ENCODE measurements at regions not wholly inside any gene's neighbourhood (a gene's known extent, or its start where the extent isn't known, plus 50 kb on each side); places are given as distances from the start of the nearest gene placed in this dataset.

DNA sequence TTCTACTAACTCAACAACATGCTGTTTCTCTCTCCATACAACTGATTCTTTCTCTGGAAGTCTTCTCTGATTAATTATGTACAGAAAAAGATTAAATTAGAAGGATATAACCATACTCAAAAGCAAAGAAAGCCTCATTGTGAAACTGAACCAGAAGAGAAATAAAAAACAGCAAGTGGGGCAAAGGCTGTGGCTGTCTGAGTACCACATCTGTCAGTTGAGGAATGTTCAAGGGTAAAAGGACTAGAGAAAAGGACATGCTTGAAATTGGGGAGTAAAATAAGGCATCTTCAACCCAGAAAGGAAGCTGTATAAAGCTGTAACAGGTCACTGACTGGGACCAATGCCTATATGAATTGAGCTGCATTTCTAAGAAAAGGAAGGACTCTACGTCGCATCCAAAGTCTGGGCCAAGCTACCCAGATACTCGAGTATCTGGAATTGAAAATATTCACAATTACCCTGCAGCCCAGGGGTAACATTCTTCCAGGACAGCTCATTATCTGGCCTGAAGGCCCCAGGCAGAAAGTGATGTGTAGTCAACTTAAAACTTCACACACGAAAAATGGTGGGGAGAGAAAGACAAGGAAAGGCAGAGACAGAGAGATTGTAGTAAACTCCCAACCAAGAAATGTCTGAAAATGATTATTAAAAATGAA lies 356.0 kb upstream of the GALNT5 start:
- Histone ChIP-seq H3K4me3 (no peak overlapping the region), H3K36me3 (no peaks in the 10 kb centered on the region), H3K27me3 (0 out of 2 replicates have a peak, but pooled peaks cover 4% of the 10 kb centered on the region), H3K4me1 (peaks cover 3% of the 10 kb centered on the region), H3K27ac (no peak overlapping the region), H3K4me2 (no peak overlapping the region), H3K9me3 (0 out of 2 replicates have a peak, but pooled peaks cover 5% of the 10 kb centered on the region), H3K9ac (no peak overlapping the region), H4K20me1 (no peaks in the 10 kb centered on the region)
- TF ChIP-seq Cebpa-rat (IDR thresholded peaks at IDR 0.05), result no peak

GRCh38 chr2:156903335-156903734 lies 354.2 kb upstream of the GALNT5 start:
- Histone ChIP-seq H3K9ac (no peak overlapping the region), H3K4me1 (no peaks in the 10 kb centered on the region), H3K4me2 (no peak overlapping the region), H4K20me1 (no peaks in the 10 kb centered on the region), H3K27ac (no peak overlapping the region), H3K36me3 (no peaks in the 10 kb centered on the region), H3K9me3 (0 out of 2 replicates have a peak, but pooled peaks cover 2% of the 10 kb centered on the region), H3K27me3 (no peaks in the 10 kb centered on the region), H3K4me3 (no peak overlapping the region)
- TF ChIP-seq Cebpa-rat (IDR thresholded peaks at IDR 0.05), result no peak

- Histone ChIP-seq H3K9me3 (no peaks in the 10 kb centered on the region), H3K27ac (no peak overlapping the region), H3K36me3 (no peaks in the 10 kb centered on the region), H3K9ac (no peak overlapping the region), H3K4me1 (no peaks in the 10 kb centered on the region), H4K20me1 (no peaks in the 10 kb centered on the region), H3K27me3 (no peaks in the 10 kb centered on the region), H3K4me3 (no peak overlapping the region), H3K4me2 (no peak overlapping the region)
- no peak for TF ChIP-seq Cebpa-rat (IDR thresholded peaks at IDR 0.05)
Observed at GRCh38 chr2:156907806-156908205, 349.7 kb upstream of the GALNT5 start.

DNA sequence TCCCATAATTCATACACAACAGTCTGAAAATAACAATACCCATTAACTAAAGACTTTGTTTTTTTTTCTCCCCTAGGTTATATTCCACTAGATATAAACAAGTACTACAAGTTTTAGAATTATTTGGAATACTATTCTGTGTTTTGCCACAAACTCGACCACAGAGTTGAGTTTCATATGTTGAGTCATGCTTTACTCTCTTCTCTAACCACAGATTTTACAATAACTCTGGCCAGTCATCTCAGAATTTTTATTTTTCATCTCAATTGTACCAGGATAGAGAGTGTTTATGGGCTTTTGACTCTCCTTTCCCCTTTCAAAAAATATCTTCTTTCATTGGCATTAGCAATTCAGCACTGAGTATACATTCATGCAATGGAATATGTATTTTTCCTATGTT lies 348.7 kb upstream of the GALNT5 start:
- Histone ChIP-seq H3K9ac (no peak overlapping the region), H3K4me2 (no peak overlapping the region), H3K27me3 (no peaks in the 10 kb centered on the region), H3K36me3 (no peaks in the 10 kb centered on the region), H3K4me1 (no peaks in the 10 kb centered on the region), H3K4me3 (no peak overlapping the region), H4K20me1 (no peaks in the 10 kb centered on the region), H3K9me3 (no peaks in the 10 kb centered on the region), H3K27ac (no peak overlapping the region)
- no peak for TF ChIP-seq Cebpa-rat (IDR thresholded peaks at IDR 0.05)

- no peak for TF ChIP-seq Cebpa-rat (IDR thresholded peaks at IDR 0.05)
- H4K20me1 ChIP-seq, result no peaks in the 10 kb centered on the region
- no peaks in the 10 kb centered on the region for H3K27me3 ChIP-seq
- no peak overlapping the region for H3K9ac ChIP-seq
- no peak overlapping the region for H3K4me3 ChIP-seq
- no peaks in the 10 kb centered on the region for H3K36me3 ChIP-seq
- H3K27ac ChIP-seq, result no peak overlapping the region
- no peak overlapping the region for H3K4me2 ChIP-seq
- H3K9me3 ChIP-seq, result no peaks in the 10 kb centered on the region
- H3K4me1 ChIP-seq, result no peaks in the 10 kb centered on the region
Observed at GRCh38 chr2:156909983-156910382, 347.5 kb upstream of the GALNT5 start.

DNA sequence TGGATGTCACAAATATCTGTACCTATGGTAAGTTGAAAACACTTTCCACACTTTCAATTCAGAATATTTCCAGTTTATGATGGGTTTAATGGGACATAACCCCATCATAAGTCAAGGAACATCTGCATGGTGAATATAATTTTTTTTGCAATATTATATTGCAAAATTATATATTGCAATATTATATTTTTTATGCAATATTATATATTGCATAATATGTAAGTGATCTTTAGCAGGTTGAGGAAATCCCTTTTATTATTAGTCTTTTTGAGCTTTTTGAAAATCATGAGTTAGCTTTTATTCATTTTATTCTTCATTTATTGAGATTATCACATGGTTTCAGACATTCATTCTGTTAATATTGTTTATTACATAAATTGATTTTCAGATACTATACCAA lies 342.2 kb upstream of the GALNT5 start:
- no peaks in the 10 kb centered on the region for H3K27me3 ChIP-seq
- no peak overlapping the region for H3K4me2 ChIP-seq
- no peak overlapping the region for H3K27ac ChIP-seq
- no peaks in the 10 kb centered on the region; the same call in 1 of the 2 replicates for H3K9me3 ChIP-seq
- no peak overlapping the region for H3K4me3 ChIP-seq
- no peaks in the 10 kb centered on the region for H3K4me1 ChIP-seq
- H3K36me3 ChIP-seq, result no peaks in the 10 kb centered on the region
- no peak for TF ChIP-seq Cebpa-rat (IDR thresholded peaks at IDR 0.05)
- H3K9ac ChIP-seq, result no peak overlapping the region
- H4K20me1 ChIP-seq, result no peaks in the 10 kb centered on the region

DNA sequence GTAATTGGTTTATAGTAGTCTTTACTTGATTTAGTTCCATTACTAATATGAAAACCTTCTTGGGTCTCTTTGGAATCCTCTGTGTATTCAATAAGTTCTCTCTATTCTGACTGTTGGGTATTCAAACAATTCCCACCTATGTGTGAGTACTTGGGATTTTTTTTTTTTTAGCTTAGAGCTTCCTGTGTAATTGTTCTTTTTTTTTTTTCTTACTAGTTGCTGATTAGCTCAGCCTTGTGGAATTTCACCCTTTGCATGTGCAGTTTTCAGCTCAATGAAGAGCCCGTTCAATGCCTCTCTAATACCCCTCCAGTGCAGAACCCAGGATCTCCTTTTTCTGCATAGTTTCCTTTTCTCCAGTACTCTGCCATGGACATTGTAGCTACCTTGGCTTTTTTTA lies 339.1 kb upstream of the GALNT5 start:
- no peaks in the 10 kb centered on the region for H3K36me3 ChIP-seq
- no peak overlapping the region for H3K4me2 ChIP-seq
- no peak overlapping the region for H3K27ac ChIP-seq
- H3K4me3 ChIP-seq, result no peak overlapping the region
- no peak for TF ChIP-seq Cebpa-rat (IDR thresholded peaks at IDR 0.05)
- H3K9me3 ChIP-seq, result peaks cover 11% of the 10 kb centered on the region
- no peaks in the 10 kb centered on the region for H3K4me1 ChIP-seq
- H3K27me3 ChIP-seq, result no peaks in the 10 kb centered on the region
- H4K20me1 ChIP-seq, result no peaks in the 10 kb centered on the region
- H3K9ac ChIP-seq, result no peak overlapping the region

DNA sequence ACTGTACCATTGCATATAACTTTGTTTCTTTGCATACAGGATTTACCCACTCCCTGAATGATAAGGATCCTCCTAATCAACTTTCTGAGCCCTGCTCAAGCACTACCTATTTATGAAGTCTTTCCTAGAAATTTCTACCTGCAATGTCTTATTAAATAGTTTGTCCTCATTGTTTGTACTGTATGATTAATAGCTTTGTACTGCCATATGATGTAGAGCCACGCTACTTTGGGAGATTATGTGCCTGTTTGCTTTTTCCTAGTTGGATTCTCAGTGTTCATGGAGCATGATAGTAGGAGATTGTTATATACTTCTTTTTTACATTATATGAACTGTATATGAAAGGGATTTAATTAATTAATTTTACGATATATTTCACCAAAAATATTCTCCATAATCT lies 327.1 kb upstream of the GALNT5 start:
- Histone ChIP-seq H3K4me1 (no peaks in the 10 kb centered on the region), H3K36me3 (no peaks in the 10 kb centered on the region), H3K9me3 (peaks cover 16% of the 10 kb centered on the region), H3K4me2 (no peak overlapping the region), H3K4me3 (no peak overlapping the region), H3K27ac (no peak overlapping the region), H3K9ac (no peak overlapping the region), H3K27me3 (no peaks in the 10 kb centered on the region), H4K20me1 (no peaks in the 10 kb centered on the region)
- TF ChIP-seq Cebpa-rat (IDR thresholded peaks at IDR 0.05), result no peak

- H3K9me3 ChIP-seq, result no peaks in the 10 kb centered on the region
- H3K27me3 ChIP-seq, result no peaks in the 10 kb centered on the region
- H3K4me1 ChIP-seq, result no peaks in the 10 kb centered on the region
- no peak overlapping the region for H3K4me3 ChIP-seq
- no peak overlapping the region for H3K27ac ChIP-seq
- TF ChIP-seq Cebpa-rat (IDR thresholded peaks at IDR 0.05), result no peak
- H4K20me1 ChIP-seq, result no peaks in the 10 kb centered on the region
- no peaks in the 10 kb centered on the region for H3K36me3 ChIP-seq
- no peak overlapping the region for H3K9ac ChIP-seq
- H3K4me2 ChIP-seq, result no peak overlapping the region
Observed at GRCh38 chr2:156933645-156934225, 323.8 kb upstream of the GALNT5 start.

- H4K20me1 ChIP-seq, result no peaks in the 10 kb centered on the region
- no peak overlapping the region for H3K4me3 ChIP-seq
- H3K9me3 ChIP-seq, result no peaks in the 10 kb centered on the region
- H3K9ac ChIP-seq, result no peak overlapping the region
- H3K4me2 ChIP-seq, result no peak overlapping the region
- no peak for TF ChIP-seq Cebpa-rat (IDR thresholded peaks at IDR 0.05)
- no peaks in the 10 kb centered on the region for H3K4me1 ChIP-seq
- H3K27me3 ChIP-seq, result no peaks in the 10 kb centered on the region
- H3K36me3 ChIP-seq, result no peaks in the 10 kb centered on the region
- H3K27ac ChIP-seq, result no peak overlapping the region
Observed at GRCh38 chr2:156935616-156936015, 321.9 kb upstream of the GALNT5 start.
